Ectodermal cell (in vitro differentiated cells): ENCODE measurements at regions not wholly inside any gene's neighbourhood (a gene's known extent, or its start where the extent isn't known, plus 50 kb on each side); places are given as distances from the start of the nearest gene placed in this dataset.

Experiments used
- H3K27ac ChIP-seq: 2 replicates; pipeline ENCODE4 v1.7.0; 2013; ENCODE audit warnings: mild to moderate bottlenecking, low read depth, low read length; ENCODE audit not compliant: insufficient read depth, poor library complexity, severe bottlenecking
- H3K27me3 ChIP-seq: 2 replicates; pipeline ENCODE4 v1.7.0; 2013; ENCODE audit warnings: mild to moderate bottlenecking, low read length; ENCODE audit not compliant: insufficient read depth, control insufficient read depth, poor library complexity, severe bottlenecking
- H3K36me3 ChIP-seq: one replicate; pipeline ENCODE4 v1.7.0; 2013; ENCODE audit warnings: low read length; ENCODE audit not compliant: control insufficient read depth, insufficient read depth
- H3K4me1 ChIP-seq: one replicate; pipeline ENCODE4 v1.7.0; 2013; ENCODE audit warnings: low read length; ENCODE audit not compliant: control insufficient read depth, insufficient read depth
- H3K4me3 ChIP-seq: 2 replicates; pipeline ENCODE4 v1.7.0; 2013; ENCODE audit warnings: low read depth, low read length, control low read depth; ENCODE audit not compliant: insufficient read depth
- H3K9me3 ChIP-seq: 2 replicates; pipeline ENCODE4 v1.7.0; 2013; ENCODE audit warnings: mild to moderate bottlenecking, low read length, moderate library complexity; ENCODE audit not compliant: control insufficient read depth
- WGBS, 2 experiments: methylation state at CpG; one replicate each; pipeline ENCODE4 v1.1.7; 2013; ENCODE audit warnings: missing lambda C conversion rate in 2 of 2; 5-methylcytosine and 5-hydroxymethylcytosine counted together

DNA sequence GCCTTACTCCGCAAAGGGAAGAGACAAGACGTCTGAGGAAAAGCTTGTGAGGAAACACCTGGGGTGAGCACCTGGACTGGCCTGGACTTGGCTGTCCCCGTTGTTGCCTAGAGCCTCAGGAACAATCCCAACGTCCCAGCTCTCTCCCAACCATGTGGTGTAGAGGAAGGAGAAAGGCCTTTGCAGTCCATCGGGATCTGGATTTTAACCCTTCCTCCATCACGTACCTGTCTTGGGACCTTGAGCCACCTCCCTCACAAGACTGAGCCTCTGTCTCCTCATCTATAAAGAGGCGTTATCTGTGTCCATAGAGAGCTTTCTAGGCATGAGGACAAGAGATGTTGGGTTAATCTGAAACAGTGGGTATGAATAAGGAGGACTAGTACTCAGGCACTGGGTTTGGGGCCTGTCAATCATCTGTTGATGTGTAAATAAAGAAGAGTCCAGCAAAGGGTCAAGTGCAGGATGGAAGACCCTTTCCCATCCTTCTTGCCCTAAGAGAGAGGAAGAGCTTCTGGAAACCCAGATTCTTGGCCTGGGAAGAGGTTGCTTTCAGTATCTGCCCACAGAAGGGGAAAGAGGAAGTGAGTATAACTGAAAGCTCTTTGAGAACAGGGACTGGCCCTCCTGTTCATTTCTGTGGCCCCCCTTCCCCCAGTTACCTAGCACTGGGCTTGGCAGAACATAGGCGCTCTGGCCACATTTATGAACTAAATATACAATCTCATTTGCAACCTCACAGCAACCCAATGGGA lies 137.1 kb downstream of the PJA1 start:
- no peaks in the 10 kb centered on the region for H3K4me1 ChIP-seq
- H3K36me3 ChIP-seq, result no peaks in the 10 kb centered on the region
- no peak overlapping the region for H3K4me3 ChIP-seq
- H3K27ac ChIP-seq, result no peak overlapping the region
- H3K27me3 ChIP-seq, result no peaks in the 10 kb centered on the region
- no peaks in the 10 kb centered on the region for H3K9me3 ChIP-seq
- 82 to 95% methylated on average over 6 to 8 of the region's 8 CpGs for WGBS, 2 experiments

DNA sequence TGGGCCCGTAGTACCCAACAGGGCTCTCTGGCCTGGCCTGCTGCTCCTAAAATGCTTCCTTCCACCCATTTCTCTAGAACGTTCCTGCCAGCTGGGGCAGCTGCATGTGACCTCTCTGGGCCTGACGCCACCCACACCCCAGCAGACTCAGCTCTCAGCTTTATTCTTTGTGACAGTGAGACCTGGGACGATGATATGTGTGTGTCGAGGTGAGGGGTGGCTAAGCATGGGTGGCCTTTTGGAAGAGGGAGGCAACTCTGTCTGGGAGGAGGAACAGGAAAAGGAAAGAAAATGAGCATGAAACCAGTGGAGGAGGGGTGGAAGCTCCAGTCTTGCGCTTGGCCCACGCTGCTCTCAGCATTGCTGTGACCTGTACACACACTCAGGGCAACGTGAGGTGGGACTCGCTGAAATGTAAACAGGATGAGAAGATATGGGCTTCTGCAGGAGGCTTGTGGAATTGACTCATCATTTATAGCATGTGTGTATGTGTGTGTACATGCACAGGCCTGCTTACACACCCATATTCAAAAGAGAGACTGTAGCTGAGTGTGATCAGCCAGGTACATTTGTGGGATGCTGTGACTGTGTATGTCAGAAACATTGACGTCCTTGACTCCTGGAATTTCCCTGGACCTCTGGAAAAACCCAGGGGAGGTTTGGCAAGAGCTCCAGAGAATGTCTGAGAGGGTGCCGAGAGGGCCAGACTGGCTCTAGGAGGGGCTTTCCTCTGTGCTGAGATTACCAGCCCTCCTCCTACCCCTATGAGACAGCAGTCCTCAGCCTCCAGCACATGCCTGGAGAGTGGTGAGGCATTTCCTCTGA lies 137.9 kb downstream of the PJA1 start:
- Histone ChIP-seq H3K4me3 (no peak overlapping the region), H3K27me3 (no peaks in the 10 kb centered on the region), H3K4me1 (no peaks in the 10 kb centered on the region), H3K9me3 (no peaks in the 10 kb centered on the region), H3K27ac (no peak overlapping the region), H3K36me3 (no peaks in the 10 kb centered on the region)
- WGBS, 2 experiments, result 93 to 95% methylated on average over 10 to 11 of the region's 11 CpGs

DNA sequence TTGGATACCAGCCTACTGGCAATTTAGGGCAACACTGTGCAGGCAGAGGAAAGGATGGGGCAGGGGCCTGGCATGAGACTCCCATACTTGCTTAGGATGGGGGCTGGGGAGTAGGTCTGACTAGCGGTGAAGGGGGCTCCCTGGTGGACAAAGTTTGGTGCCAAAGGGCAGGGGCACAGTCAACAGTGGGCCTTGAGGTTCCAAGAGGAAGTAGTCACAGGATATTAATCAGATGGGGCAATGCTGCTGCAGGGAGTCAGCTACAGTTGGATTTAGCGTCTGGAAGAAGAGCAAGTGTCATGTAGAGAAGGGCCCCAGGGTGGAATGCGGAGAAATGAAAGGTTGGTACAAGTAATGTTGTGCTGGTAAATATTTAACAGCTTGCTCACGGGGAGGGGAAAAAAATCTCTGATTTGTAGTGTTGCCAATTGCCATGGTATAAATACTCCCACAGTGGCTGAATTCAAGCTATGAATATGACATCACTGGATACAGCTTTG lies 139.4 kb downstream of the PJA1 start:
- H3K27me3 ChIP-seq, result no peaks in the 10 kb centered on the region
- no peaks in the 10 kb centered on the region for H3K36me3 ChIP-seq
- no peak overlapping the region for H3K4me3 ChIP-seq
- H3K4me1 ChIP-seq, result no peaks in the 10 kb centered on the region
- no peaks in the 10 kb centered on the region for H3K9me3 ChIP-seq
- H3K27ac ChIP-seq, result no peak overlapping the region
- WGBS, 2 experiments, result 89 to 90% methylated on average over 4 of the region's 4 CpGs

DNA sequence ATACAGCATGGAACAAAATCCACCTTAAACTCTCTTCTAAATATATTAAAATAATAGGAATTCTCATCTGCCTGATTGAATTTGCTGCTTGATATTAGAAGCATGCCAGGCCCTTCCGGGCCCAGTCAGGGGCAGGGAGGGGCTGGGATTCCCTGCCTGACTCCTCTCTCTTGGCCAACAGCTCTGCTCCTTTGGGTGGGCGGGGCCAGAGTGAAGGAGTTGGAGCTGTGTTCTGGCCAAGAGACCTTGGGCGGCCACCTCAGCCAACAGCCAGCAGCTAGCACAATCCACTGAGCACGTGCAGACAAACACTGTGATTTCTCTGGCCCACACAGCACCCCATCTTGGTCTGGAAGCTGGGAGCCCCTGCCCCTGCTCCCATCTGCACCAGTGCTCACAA lies 140.3 kb downstream of the PJA1 start:
- H3K9me3 ChIP-seq, result no peaks in the 10 kb centered on the region
- H3K36me3 ChIP-seq, result no peaks in the 10 kb centered on the region
- no peaks in the 10 kb centered on the region for H3K4me1 ChIP-seq
- H3K4me3 ChIP-seq, result no peak overlapping the region
- H3K27me3 ChIP-seq, result no peaks in the 10 kb centered on the region
- 54 to 84% methylated on average over 4 of the region's 4 CpGs for WGBS, 2 experiments
- no peak overlapping the region for H3K27ac ChIP-seq

DNA sequence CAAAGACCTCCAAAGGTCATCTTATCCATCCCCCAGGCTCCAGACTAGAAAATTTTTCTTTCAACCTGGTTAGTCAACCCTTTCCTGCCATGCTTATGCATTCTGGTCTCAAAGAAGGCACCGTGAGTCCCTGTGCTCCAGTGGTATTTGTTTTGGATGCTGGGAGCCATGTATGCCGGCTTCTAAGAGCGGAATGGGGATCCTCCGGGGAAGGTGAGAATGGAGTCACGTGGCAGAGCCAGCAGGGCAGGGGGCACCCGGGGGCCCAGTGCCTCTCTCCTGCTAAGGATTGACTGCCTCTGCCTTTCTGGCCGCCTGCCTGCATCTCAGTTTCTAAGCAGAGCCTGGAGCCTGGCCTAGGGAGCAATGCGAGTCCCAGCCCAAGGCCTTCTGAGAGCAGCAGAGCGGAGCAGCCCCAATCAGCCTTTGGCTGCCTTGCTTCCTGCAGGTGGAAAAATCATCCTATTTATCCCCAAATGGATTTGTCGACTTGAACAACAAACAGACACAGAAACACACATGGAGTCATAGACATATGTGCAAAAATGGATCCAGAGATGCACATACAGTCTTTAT lies 141.0 kb downstream of the PJA1 start:
- WGBS, 2 experiments, result 84 to 88% methylated on average over 10 of the region's 10 CpGs
- H3K36me3 ChIP-seq, result no peaks in the 10 kb centered on the region
- H3K9me3 ChIP-seq, result no peaks in the 10 kb centered on the region

GRCh38 chrX:69022430-69022829 lies 142.8 kb downstream of the PJA1 start:
- Histone ChIP-seq H3K9me3 (no peaks in the 10 kb centered on the region), H3K4me3 (no peak overlapping the region), H3K27ac (no peak overlapping the region), H3K4me1 (no peaks in the 10 kb centered on the region), H3K36me3 (no peaks in the 10 kb centered on the region), H3K27me3 (no peaks in the 10 kb centered on the region)

More for the DNA sequence above, 141.0 kb downstream of the PJA1 start:
- Histone ChIP-seq H3K4me3 (no peak overlapping the region), H3K4me1 (no peaks in the 10 kb centered on the region), H3K27me3 (no peaks in the 10 kb centered on the region), H3K27ac (no peak overlapping the region)

DNA sequence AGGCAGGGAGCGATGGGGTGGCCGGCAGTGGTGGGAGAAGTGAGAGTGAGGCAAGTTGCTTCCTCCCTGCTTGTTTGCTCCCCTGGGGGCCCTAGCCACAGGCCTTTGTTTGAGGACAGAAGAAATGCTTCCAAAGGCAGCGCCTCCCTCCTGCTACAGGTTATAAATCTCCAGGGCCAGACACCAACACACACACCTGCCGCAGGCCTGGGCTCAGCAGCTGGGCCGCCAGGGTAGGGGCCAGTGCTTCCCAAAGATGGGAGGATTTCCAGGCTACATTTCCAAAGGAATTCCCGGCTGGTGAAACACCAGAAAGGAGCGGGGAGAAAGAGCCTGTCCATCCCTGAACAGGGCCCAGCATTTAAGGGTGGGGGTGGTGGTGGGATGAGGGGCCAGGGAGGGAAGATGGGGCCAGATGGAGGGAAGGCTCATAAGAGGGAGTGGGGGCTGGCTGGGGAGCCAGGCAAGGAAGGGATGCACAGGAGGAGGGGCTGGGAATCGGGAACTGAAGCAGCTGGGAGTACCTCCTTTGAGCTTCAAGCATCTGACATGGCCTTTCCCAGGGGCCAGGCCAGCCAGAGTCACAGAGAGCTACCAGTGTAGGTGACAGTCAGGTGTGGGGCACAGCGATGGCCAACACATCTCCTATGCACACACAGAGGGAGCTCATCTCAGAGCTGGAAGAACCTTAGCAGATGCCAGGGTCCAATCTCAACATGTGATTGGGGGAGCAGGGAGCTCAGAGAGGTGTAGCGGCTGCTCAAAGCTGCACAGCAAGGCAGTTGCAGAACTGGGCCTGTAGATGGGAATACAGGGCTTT lies 143.9 kb downstream of the PJA1 start:
- no peak overlapping the region for H3K4me3 ChIP-seq
- no peaks in the 10 kb centered on the region for H3K36me3 ChIP-seq
- no peaks in the 10 kb centered on the region for H3K4me1 ChIP-seq
- WGBS, 2 experiments, result 60 to 63% methylated on average over 10 of the region's 10 CpGs
- no peaks in the 10 kb centered on the region for H3K9me3 ChIP-seq
- no peak overlapping the region for H3K27ac ChIP-seq
- no peaks in the 10 kb centered on the region for H3K27me3 ChIP-seq

DNA sequence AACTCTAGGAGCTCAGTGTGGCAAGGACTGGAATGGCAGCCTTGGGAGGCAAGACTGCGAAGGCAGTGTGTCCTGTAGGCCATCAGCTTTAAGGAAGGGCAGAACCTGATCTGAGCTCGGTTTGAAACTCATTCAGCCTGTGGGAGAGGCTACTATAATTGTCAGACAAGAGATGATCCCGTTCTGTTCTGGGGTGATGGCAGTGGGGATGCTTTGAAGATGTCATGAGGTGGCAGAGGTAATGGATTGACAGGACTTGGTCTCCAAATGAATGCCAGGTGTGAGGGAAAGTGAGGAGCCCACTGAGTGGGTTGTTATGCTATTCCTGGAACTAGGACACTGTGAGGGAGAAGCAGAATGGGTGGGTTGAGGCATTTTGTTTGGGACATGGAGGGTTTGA lies 144.9 kb downstream of the PJA1 start:
- 84 to 91% methylated on average over 3 of the region's 3 CpGs for WGBS, 2 experiments
- H3K4me1 ChIP-seq, result no peaks in the 10 kb centered on the region
- H3K4me3 ChIP-seq, result no peak overlapping the region
- no peaks in the 10 kb centered on the region for H3K27me3 ChIP-seq
- no peaks in the 10 kb centered on the region for H3K9me3 ChIP-seq
- no peak overlapping the region for H3K27ac ChIP-seq
- H3K36me3 ChIP-seq, result no peaks in the 10 kb centered on the region

GRCh38 chrX:69019073-69019890 lies 146.0 kb downstream of the PJA1 start:
- no peaks in the 10 kb centered on the region for H3K9me3 ChIP-seq
- WGBS, 2 experiments, result 95 to 97% methylated on average over 2 of the region's 2 CpGs

More at GRCh38 chrX:69019073-69019890, 146.0 kb downstream of the PJA1 start:
- H3K27me3 ChIP-seq, result no peaks in the 10 kb centered on the region
- H3K4me1 ChIP-seq, result no peaks in the 10 kb centered on the region
- H3K36me3 ChIP-seq, result no peaks in the 10 kb centered on the region
- no peak overlapping the region for H3K27ac ChIP-seq
- H3K4me3 ChIP-seq, result no peak overlapping the region
